GM21390 (cell line): ENCODE measurements at regions not wholly inside any gene's neighbourhood (a gene's known extent, or its start where the extent isn't known, plus 50 kb on each side); places are given as distances from the start of the nearest gene placed in this dataset.
"Not testable (repeated sequence)": the region's sequence is repeated elsewhere in the genome, so short reads cannot be mapped to it uniquely, and the experiment has no call there.

Experiments used
- ATAC-seq: cut with Tn5 transposase; IDR thresholded peaks from one replicate; pipeline ENCODE4 v1.9.1; 2021; ENCODE audit not compliant: unreplicated experiment

GRCh38 chr6:85037221-85037620, 272.8 kb upstream of the TBX18 start:
- ATAC-seq, result no peak

GRCh38 chr6:85035766-85036165, 271.4 kb upstream of the TBX18 start:
- ATAC-seq, result no peak

GRCh38 chr6:85033547-85033946, 269.1 kb upstream of the TBX18 start:
- no peak for ATAC-seq

- no peak for ATAC-seq
Measured at GRCh38 chr6:85026021-85026420, 261.6 kb upstream of the TBX18 start.

GRCh38 chr6:85023721-85024120, 259.3 kb upstream of the TBX18 start:
- ATAC-seq, result no peak

- ATAC-seq, result no peak
Measured at GRCh38 chr6:85017352-85017751, 253.0 kb upstream of the TBX18 start.

- no peak for ATAC-seq
Measured at GRCh38 chr6:85016726-85017125, 252.3 kb upstream of the TBX18 start.

GRCh38 chr6:85015396-85015990, 251.1 kb upstream of the TBX18 start:
- no peak for ATAC-seq

GRCh38 chr6:85010865-85011264, 246.5 kb upstream of the TBX18 start:
- no peak for ATAC-seq

- no peak for ATAC-seq
Measured at GRCh38 chr6:85008296-85009009, 244.1 kb upstream of the TBX18 start.

- ATAC-seq, result no peak
Measured at GRCh38 chr6:85006362-85006761, 242.0 kb upstream of the TBX18 start.

- no peak for ATAC-seq
Measured at GRCh38 chr6:85005494-85005893, 241.1 kb upstream of the TBX18 start.

- no peak for ATAC-seq
Measured at GRCh38 chr6:85004361-85004995, 240.1 kb upstream of the TBX18 start.

- no peak for ATAC-seq
Measured at GRCh38 chr6:85002847-85003246, 238.4 kb upstream of the TBX18 start.

- ATAC-seq, result no peak
Measured at GRCh38 chr6:85000001-85000400, 235.6 kb upstream of the TBX18 start.

- no peak for ATAC-seq
Measured at GRCh38 chr6:84998223-84998622, 233.8 kb upstream of the TBX18 start.

GRCh38 chr6:84988766-84989165, 224.4 kb upstream of the TBX18 start:
- ATAC-seq, result not testable (repeated sequence)

GRCh38 chr6:84985490-84985889, 221.1 kb upstream of the TBX18 start:
- ATAC-seq, result not testable (repeated sequence)

GRCh38 chr6:84979541-84979940, 215.1 kb upstream of the TBX18 start:
- ATAC-seq, result no peak

GRCh38 chr6:84977363-84977705, 212.9 kb upstream of the TBX18 start:
- ATAC-seq, result no peak

GRCh38 chr6:84976526-84977362, 212.3 kb upstream of the TBX18 start:
- ATAC-seq, result no peak

GRCh38 chr6:84975316-84975715, 210.9 kb upstream of the TBX18 start:
- ATAC-seq, result no peak
